ENCODE measurements at regions not wholly inside any gene's neighbourhood (a gene's known extent, or its start where the extent isn't known, plus 50 kb on each side); places are given as distances from the start of the nearest gene placed in this dataset.

- TF ChIP-seq, protein P1, sequence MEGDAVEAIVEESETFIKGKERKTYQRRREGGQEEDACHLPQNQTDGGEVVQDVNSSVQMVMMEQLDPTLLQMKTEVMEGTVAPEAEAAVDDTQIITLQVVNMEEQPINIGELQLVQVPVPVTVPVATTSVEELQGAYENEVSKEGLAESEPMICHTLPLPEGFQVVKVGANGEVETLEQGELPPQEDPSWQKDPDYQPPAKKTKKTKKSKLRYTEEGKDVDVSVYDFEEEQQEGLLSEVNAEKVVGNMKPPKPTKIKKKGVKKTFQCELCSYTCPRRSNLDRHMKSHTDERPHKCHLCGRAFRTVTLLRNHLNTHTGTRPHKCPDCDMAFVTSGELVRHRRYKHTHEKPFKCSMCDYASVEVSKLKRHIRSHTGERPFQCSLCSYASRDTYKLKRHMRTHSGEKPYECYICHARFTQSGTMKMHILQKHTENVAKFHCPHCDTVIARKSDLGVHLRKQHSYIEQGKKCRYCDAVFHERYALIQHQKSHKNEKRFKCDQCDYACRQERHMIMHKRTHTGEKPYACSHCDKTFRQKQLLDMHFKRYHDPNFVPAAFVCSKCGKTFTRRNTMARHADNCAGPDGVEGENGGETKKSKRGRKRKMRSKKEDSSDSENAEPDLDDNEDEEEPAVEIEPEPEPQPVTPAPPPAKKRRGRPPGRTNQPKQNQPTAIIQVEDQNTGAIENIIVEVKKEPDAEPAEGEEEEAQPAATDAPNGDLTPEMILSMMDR (IDR thresholded peaks at IDR 0.05), result no peak
- TF ChIP-seq POLR2AphosphoS5 (IDR thresholded peaks at IDR 0.05; ENCODE audit: low read depth, low read length), result no peak
- TF ChIP-seq REST (IDR thresholded peaks at IDR 0.05; ENCODE audit: insufficient read depth in 1 of 2, low read depth in 2 of 2, low read length in 1 of 2), result no peak
These were observed 235.5 kb upstream of the ACVR2A start for GRCh38 chr2:147609301-147609700.
